GM21528 (cell line): ENCODE measurements at regions not wholly inside any gene's neighbourhood (a gene's known extent, or its start where the extent isn't known, plus 50 kb on each side); places are given as distances from the start of the nearest gene placed in this dataset.

ENCODE experiments used
- ATAC-seq: cut with Tn5 transposase; IDR thresholded peaks from one replicate; pipeline ENCODE4 v1.9.1; 2021; ENCODE audit warnings: mild to moderate bottlenecking, moderate library complexity; ENCODE audit not compliant: unreplicated experiment, low FRiP score

GRCh38 chr1:55582084-55582483 is 366.9 kb upstream of the USP24 start:
- ATAC-seq, result no peak

DNA sequence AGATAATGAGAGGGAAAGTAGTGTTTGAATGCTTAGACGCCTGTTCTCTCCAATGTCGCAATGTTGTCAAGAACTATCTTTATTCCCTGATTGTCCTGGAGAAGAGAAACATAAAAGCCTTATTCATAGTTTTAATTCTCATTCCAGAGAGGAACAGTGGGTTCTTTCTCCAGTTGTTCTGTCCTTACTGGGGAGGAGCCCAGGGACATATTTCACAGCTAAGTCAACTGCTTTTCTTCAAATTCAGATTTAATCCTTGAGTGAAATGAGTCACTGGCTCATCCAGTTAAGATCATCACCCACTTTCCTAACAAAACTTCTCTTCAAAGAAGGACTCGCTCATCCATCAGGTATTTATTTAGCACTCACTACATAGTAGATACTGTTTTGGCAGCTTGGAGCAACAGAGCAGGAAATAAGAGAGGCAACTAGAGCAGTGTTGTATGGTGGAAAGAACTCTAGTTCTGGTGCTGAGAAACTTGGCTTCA is 365.7 kb upstream of the USP24 start:
- no peak for ATAC-seq

- no peak for ATAC-seq
These were observed 364.3 kb upstream of the USP24 start for GRCh38 chr1:55579332-55580001.

GRCh38 chr1:55578646-55579045 is 363.5 kb upstream of the USP24 start:
- no peak for ATAC-seq

DNA sequence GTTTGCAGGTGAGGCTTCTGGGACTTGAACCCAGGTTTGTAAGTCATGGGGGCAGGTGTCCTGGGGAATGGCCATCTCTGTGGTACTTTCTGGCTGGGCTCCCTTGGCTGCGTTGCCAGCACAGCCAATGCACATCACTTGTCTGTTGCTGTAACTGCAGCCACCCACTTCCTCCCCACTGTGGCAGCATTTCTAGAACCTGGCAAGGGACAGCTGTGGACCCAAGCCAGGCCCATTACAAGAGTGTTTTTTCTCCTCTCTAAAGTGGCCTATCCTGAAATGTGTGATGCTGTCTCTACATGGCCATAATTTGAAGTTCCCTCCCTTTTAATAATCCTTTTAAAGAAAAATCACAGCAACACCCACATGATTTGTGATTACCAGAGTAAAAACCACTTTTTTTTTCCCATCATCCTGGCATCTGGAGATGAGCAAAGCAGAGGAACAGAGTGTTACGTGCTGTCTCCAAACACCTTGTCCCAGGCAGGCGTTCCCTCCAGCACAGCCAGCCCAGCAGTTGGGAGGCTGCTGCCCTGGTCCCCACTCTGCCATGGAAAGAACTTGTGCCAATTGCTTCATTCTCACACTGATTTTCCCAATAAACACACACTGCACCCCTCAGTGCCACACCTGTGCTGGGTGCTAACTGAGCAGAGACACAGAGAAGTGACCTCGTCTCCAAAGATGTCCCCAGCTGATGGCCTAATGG is 360.6 kb upstream of the USP24 start:
- ATAC-seq, result no peak

DNA sequence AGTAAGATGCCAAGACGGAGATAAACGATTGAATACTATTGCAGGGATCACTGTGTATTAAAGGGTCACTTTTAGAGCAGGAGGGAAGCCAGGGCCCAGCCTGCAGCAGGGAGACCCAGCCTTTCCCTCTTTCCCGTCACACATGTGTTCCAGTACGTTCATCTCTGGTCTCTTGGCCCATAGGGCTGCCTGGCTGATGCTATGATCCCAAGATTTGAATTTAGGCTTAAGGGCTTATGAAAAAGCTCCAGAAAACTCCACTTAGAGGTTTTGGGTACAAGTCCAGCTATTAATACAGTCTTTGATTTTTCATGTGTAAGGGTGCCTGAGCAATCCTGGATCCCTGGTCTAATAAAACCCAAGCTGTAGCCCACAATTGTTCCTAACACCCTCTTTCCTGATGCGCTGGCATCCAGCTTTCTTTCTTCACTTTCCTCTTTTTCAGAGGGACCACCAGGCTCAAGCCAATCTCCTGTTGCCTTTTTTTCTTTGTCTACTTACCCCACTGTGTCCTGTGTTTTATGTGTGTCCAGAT is 359.6 kb upstream of the USP24 start:
- no peak for ATAC-seq

DNA sequence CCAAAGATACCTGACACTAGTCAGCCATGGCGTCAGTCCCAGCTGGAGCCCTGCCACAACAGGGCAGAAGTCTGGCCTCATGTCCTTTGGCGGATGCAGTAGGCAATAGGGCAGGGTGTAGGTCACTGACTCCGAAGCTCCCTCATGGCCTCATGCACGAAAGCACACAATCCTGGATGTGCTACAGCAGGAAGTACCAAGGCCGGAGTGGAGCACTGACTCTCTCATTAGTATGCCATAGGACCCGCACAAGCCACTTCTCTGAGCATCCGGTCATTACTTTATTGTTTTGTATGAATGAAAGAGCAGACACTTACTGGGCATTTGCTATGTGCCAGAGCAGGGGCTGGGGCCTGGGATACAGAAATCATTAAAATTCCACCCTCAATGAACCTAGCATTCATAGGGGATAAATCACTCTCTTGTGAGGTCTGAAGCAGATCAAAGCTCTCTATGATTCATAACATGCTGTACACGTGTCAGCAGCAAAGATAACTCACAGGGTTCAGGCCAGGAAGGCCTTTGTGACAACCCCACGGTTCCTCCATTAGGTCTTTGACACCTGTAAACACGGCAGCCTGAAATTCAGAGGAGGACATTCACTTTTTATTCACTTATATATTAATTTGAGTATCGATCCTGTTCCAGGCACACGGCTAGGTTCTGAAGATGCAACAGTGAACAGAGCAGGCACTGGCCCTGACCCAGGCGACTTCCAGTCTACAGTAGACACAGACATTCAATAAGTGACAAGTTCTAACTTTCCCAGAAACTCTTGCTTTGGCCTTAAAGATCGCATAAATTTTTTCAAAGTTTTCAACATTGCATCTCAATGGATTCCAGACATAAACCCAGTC is 357.9 kb upstream of the USP24 start:
- ATAC-seq, result no peak

DNA sequence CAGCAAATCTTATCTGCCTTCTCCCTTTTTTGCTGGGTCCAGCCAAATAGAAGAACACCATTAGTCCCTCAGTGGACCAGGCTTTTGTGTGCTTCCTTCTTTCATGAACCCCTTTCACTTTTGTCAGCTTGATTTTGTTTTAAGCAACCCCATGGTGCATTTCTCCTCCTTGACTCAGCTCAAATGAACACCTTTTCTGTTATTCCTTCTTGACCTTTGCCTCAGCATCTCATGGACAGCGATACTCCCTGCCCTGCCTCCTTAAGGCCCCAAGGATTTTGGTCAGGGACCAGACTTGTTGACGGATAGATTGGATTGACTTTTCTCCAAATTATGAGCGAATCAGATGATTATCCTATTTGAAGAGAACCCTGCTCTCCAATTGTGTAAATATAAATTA is 356.6 kb upstream of the USP24 start:
- ATAC-seq, result no peak

- ATAC-seq, result no peak
These were observed 354.3 kb upstream of the USP24 start for GRCh38 chr1:55569417-55569816.

DNA sequence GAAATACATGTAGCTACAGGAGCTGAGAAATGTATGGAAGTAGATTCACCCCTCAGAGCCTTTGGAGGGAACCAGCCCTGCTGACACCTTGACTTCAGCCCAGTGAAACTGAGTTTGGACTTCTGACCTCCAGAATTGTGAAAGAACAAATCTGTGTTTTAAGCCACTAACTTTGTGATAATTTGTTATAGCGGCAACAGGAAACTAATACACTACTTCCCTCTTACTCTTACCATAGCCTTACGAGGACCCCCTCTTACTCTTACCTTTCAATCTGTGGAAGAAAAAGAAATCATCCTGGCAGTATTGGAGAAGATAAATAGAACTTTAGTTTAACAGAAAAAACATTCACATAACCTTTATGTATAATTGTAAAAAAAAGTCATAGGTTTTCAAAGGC is 353.6 kb upstream of the USP24 start:
- ATAC-seq, result no peak

DNA sequence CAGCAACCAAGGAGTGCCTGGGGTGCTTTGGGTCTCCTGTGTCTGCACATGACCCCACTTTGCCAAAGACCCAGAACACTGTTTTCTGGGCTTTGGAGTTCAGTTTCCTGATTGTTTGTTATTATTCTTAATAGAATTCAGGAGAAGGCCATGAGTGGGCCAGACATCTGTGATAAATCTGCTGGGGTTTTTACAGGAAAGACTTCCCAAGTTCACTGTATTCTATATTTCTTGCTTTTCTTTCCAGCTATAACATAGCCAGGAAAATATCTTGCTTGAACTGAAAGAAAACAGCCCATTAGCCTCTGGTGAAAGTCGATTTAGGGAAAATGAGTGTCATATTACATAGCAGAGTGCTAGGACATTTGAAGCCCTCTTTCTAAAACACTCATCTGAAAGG is 345.1 kb upstream of the USP24 start:
- ATAC-seq, result no peak

GRCh38 chr1:55559842-55560241 is 344.7 kb upstream of the USP24 start:
- ATAC-seq, result no peak

- ATAC-seq, result no peak
These were observed 344.0 kb upstream of the USP24 start for GRCh38 chr1:55559161-55559611.

GRCh38 chr1:55558515-55558914 is 343.4 kb upstream of the USP24 start:
- ATAC-seq, result no peak

GRCh38 chr1:55555956-55556725 is 341.0 kb upstream of the USP24 start:
- no peak for ATAC-seq

DNA sequence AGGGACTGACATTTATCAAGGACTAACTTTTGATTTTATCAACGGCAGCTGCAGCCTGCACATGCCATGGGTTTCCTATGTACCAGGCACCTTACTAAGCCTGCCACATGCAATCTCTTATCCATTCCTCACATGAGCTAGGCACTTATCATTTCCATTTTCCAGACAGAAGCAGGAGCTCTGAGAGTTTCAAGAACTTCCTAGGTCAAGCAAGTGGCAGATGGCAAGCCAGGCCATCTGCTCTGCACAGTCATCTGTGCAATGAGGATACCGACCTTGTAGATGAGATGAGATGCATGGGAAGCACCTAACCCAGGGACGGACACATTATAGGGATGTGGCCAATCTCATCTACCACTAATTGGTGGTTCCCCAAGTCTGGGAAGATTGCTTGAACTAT is 339.4 kb upstream of the USP24 start:
- ATAC-seq, result no peak

GRCh38 chr1:55552636-55553035 is 337.5 kb upstream of the USP24 start:
- no peak for ATAC-seq

GRCh38 chr1:55547405-55547804 is 332.2 kb upstream of the USP24 start:
- ATAC-seq, result no peak

DNA sequence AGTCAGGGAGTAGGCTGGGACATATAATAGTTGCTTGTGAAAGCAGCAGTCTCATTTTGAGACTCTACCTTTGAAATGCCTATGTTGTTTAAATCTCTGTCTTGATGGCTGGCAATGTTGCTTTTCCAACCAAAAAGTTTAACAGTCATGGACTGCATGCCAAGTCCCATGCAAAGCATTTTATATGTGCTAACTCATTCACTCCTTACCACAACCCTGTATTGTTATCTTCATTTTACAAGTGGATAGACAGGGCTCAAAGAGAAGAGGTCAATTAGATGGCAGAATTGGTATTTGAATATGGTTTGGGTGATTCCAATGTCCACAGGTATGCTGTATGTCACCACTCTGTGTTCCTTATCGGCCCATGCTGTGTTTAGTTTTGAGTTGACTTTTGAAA is 331.4 kb upstream of the USP24 start:
- no peak for ATAC-seq

DNA sequence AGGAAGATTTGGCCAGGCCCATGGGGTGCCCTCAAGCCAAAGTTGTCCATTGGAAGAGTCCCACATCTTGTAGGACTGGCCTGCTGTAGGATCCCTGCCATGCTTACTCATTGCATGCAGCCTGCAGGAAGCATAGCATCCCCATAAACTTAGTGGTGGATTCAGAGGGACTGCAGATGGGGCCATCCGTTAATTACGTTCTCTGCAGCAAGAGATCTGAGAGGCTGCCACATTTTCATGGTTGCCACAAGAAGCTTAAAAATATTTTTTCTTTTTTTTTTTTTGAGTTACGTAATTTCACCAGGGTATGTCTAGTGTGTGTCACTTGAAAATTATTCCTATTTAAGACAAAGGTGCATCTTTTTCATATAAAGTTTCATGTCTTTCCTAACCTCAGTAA is 329.7 kb upstream of the USP24 start:
- ATAC-seq, result no peak
